Naive thymus-derived CD8-positive, alpha-beta T cell (primary cell): ENCODE measurements at regions not wholly inside any gene's neighbourhood (a gene's known extent, or its start where the extent isn't known, plus 50 kb on each side); places are given as distances from the start of the nearest gene placed in this dataset.

Experiments
- ATAC-seq, 2 donors: fragments of 150-1000 bp; cut with Tn5 transposase in 1 of 2; sonication (Bioruptor Pico), chemical (Tn5 transposase) in 1 of 2; 1 replicate in 1 of 2; 2 replicates in 1 of 2; pipeline ENCODE4 v1.10.0; 2021; ENCODE audit warnings: mild to moderate bottlenecking in 2 of 2, moderate library complexity in 2 of 2
- POLR2A ChIA-PET: fragments of 350-600 bp; sonication (Branson Sonifier 250); formaldehyde crosslinking; loops from one replicate; lab custom pipeline; 2021; ENCODE audit warnings: antibody characterized with exemption; lab: Charles Lee
- DNase-seq, 10 donors: peaks; one replicate each; pipeline versions ENCODE4 v3.0.0 to v3.0.0-alpha.2; 2020 to 2022
- H3K27ac Mint-ChIP-seq, 10 donors: one replicate each; pipeline ENCODE4 v1.8.0; 2020 to 2022; ENCODE audit warnings: mild to moderate bottlenecking in 10 of 10, mixed read lengths in 10 of 10, moderate library complexity in 4 of 10, inconsistent platforms in 1 of 10
- H3K27me3 Mint-ChIP-seq, 5 donors: one replicate each; pipeline ENCODE4 v1.8.0; 2021 to 2022; ENCODE audit warnings: mixed read lengths in 5 of 5
- H3K36me3 Mint-ChIP-seq, 3 donors: one replicate each; pipeline ENCODE4 v1.8.0; 2020 to 2022; ENCODE audit warnings: mixed read lengths in 3 of 3, mild to moderate bottlenecking in 2 of 3, inconsistent platforms in 1 of 3
- H3K4me1 Mint-ChIP-seq, 4 donors: one replicate each; pipeline ENCODE4 v1.8.0; 2021 to 2022; ENCODE audit warnings: mixed read lengths in 4 of 4
- H3K4me3 Mint-ChIP-seq, 10 donors: one replicate each; pipeline ENCODE4 v1.8.0; 2020 to 2022; ENCODE audit warnings: mild to moderate bottlenecking in 10 of 10, mixed read lengths in 10 of 10, moderate library complexity in 6 of 10, inconsistent platforms in 1 of 10
- H3K9me3 Mint-ChIP-seq, 9 donors: one replicate each; pipeline ENCODE4 v1.8.0; 2020 to 2022; ENCODE audit warnings: mixed read lengths in 9 of 9, mild to moderate bottlenecking in 3 of 9, inconsistent platforms in 1 of 9, moderate library complexity in 1 of 9

DNA sequence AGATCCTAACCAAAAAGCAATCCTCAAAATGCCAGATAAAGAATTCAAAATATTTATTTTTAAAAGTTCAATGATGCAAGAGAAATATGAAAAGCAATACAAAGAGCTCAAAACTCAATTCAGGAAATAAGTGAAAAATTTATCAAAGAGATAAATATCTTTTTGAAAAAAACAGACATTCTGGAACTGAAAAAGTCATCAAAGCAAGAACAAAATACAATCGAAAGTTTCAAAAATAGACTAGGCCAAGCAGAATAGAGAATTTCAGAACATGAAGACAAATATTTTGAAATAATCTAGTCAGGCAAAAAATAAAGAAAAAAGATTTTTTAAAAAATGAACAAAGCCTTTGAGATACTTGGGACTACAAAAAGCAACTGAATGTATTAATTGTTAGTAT, 83.4 kb upstream of the STT3B start:
- Mint-ChIP-seq H3K36me3 (peaks cover 0 to 16% (median 10%) of the 10 kb centered on the region in 3 donors), H3K27ac (no peak overlapping the region), H3K27me3 (peaks cover 0 to 1% (median 0%) of the 10 kb centered on the region in 5 donors), H3K9me3 (peaks cover 0 to 19% (median 9%) of the 10 kb centered on the region in 9 donors), H3K4me3 (no peak overlapping the region), H3K4me1 (peaks cover 11 to 12% (median 12%) of the 10 kb centered on the region in 4 donors)
- ATAC-seq (no peak), DNase-seq (no peak)
- POLR2A ChIA-PET = interaction anchor here (1.3 kb wide), 1 partner anchor 83 kb away, joined by 3 read pairs; the partner anchor contains the start of gene STT3B

- Mint-ChIP-seq H3K4me1 (peaks cover 9 to 12% (median 11%) of the 10 kb centered on the region in 4 donors), H3K9me3 (peaks cover 0 to 19% (median 9%) of the 10 kb centered on the region in 9 donors), H3K36me3 (peaks cover 0 to 16% (median 10%) of the 10 kb centered on the region in 3 donors), H3K27ac (no peak overlapping the region), H3K27me3 (peaks cover 0 to 1% (median 0%) of the 10 kb centered on the region in 5 donors), H3K4me3 (no peak overlapping the region)
- no peak for ATAC-seq
- POLR2A ChIA-PET = interaction anchor here (1.3 kb wide), 1 partner anchor 82 kb away, joined by 3 read pairs; the partner anchor contains the start of gene STT3B
- no peak for DNase-seq
These were observed 82.4 kb upstream of the STT3B start for GRCh38 chr3:31450345-31450744.

DNA sequence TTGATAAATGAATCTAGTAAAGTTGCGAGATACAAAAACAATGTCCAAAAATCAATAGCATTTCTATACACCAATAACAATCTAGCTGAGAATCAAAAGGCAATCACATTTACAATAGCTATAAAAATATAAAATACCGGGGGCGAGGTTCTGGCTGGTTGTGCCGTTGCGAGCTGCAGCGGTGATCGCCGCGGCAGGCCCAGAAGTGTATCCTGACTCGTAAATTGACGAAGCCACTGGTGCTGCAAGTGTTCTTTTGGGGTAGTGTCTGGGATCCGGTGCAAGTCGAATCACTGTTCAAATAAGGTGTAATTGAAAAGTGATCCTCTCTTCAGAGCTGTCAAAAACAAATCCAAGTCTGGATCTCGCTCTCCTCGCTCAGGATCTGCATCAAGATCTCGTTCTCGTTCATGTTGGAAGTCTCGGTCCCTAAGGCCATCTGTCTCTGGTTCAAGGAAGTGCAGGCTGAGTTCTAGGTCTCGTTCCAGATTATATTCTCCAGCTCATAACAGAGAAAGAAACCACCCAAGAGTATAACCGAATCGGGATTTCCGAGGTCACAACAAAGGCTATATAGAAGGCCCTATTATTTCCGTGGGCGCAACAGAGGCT, 80.1 kb upstream of the STT3B start:
- no peak for ATAC-seq
- no peak overlapping the region for H3K4me3 Mint-ChIP-seq
- peak overlapping the region in 2 of 10 donors; percentile 60 to 68 for H3K27ac Mint-ChIP-seq
- no peak for DNase-seq
- H3K36me3 Mint-ChIP-seq = peaks cover 0 to 16% (median 10%) of the 10 kb centered on the region in 3 donors
- peaks cover 0 to 1% (median 0%) of the 10 kb centered on the region in 5 donors for H3K27me3 Mint-ChIP-seq
- peaks cover 11 to 17% (median 12%) of the 10 kb centered on the region in 4 donors for H3K4me1 Mint-ChIP-seq
- POLR2A ChIA-PET = no interaction called here
- H3K9me3 Mint-ChIP-seq = peaks cover 0 to 19% (median 9%) of the 10 kb centered on the region in 9 donors

- no peak overlapping the region for H3K4me3 Mint-ChIP-seq
- H3K27me3 Mint-ChIP-seq = peaks cover 0 to 1% (median 0%) of the 10 kb centered on the region in 5 donors
- POLR2A ChIA-PET = no interaction called here
- H3K27ac Mint-ChIP-seq = peak overlapping the region in 1 of 10 donors; percentile 3
- H3K36me3 Mint-ChIP-seq = peaks cover 0 to 16% (median 10%) of the 10 kb centered on the region in 3 donors
- DNase-seq (no peak), ATAC-seq (no peak)
- H3K4me1 Mint-ChIP-seq = peaks cover 9 to 14% (median 10%) of the 10 kb centered on the region in 4 donors
- H3K9me3 Mint-ChIP-seq = peaks cover 0 to 18% (median 9%) of the 10 kb centered on the region in 9 donors
These were observed 79.3 kb upstream of the STT3B start for GRCh38 chr3:31453430-31453829.

GRCh38 chr3:31455524-31455923, 77.2 kb upstream of the STT3B start:
- POLR2A ChIA-PET = interaction anchor here (1.1 kb wide), 1 partner anchor 77 kb away, joined by 5 read pairs; the partner anchor contains the start of gene STT3B
- H3K27me3 Mint-ChIP-seq = peaks cover 0 to 1% (median 0%) of the 10 kb centered on the region in 5 donors
- H3K4me1 Mint-ChIP-seq = peaks cover 6 to 15% (median 8%) of the 10 kb centered on the region in 4 donors

DNA sequence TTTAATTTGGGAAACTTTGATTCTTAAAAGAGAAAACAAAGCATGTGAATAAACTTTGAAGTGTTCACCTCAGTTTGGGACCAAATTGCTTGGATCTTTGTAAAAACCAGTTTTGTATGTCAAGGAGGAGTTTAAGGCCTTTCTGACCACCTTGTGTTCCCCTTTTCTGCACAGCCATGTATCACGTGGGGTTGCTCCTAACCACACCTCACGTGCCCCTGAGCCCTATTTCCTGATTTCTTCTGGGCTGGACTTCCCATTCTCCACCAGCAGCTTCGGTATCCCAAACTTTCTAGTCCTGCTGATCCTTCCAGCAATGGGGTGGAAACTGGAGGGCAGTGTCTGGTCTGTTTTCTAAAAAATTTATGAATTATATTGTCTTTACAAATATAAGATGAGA, 76.4 kb upstream of the STT3B start:
- POLR2A ChIA-PET = interaction anchor here (1.1 kb wide), 1 partner anchor 77 kb away, joined by 5 read pairs; the partner anchor contains the start of gene STT3B
- H3K27ac Mint-ChIP-seq = peak overlapping the region in 1 of 10 donors; percentile 83
- no peak for ATAC-seq
- no peak overlapping the region for H3K4me3 Mint-ChIP-seq
- H3K27me3 Mint-ChIP-seq = peaks cover 0 to 1% (median 0%) of the 10 kb centered on the region in 5 donors
- H3K4me1 Mint-ChIP-seq = peaks cover 9 to 23% (median 16%) of the 10 kb centered on the region in 4 donors
- H3K9me3 Mint-ChIP-seq = peaks cover 0 to 3% (median 0%) of the 10 kb centered on the region in 9 donors
- H3K36me3 Mint-ChIP-seq = no peaks in the 10 kb centered on the region
- no peak for DNase-seq

More at GRCh38 chr3:31455524-31455923, 77.2 kb upstream of the STT3B start:
- Mint-ChIP-seq H3K36me3 (no peaks in the 10 kb centered on the region), H3K27ac (peak overlapping the region in 4 of 10 donors; percentile 20 to 83 (median 60)), H3K9me3 (peaks cover 0 to 3% (median 0%) of the 10 kb centered on the region in 9 donors), H3K4me3 (no peak overlapping the region)
- no peak for DNase-seq
- ATAC-seq = no peak

- no peak for ATAC-seq
- Mint-ChIP-seq H3K4me3 (peak overlapping the region in 9 of 10 donors; percentile 65 to 88 (median 74)), H3K4me1 (peaks cover 33 to 66% (median 61%) of the 10 kb centered on the region in 4 donors), H3K27me3 (no peaks in the 10 kb centered on the region), H3K27ac (peak overlapping the region; percentile 94 to 99 (median 96)), H3K36me3 (no peaks in the 10 kb centered on the region), H3K9me3 (no peaks in the 10 kb centered on the region)
- DNase-seq = no peak
- POLR2A ChIA-PET = interaction anchor here (1.1 to 6.9 kb wide), 3 partner anchors 71 to 238 kb away, joined by 3 to 108 read pairs (median 8); partner anchors contain the start of gene STT3B
These were observed 71.3 kb upstream of the STT3B start for GRCh38 chr3:31461426-31461825.

GRCh38 chr3:31462050-31462569, 70.6 kb upstream of the STT3B start:
- Mint-ChIP-seq H3K4me1 (peaks cover 33 to 73% (median 64%) of the 10 kb centered on the region in 4 donors), H3K36me3 (no peaks in the 10 kb centered on the region), H3K27ac (peak overlapping the region; percentile 94 to 99 (median 96)), H3K27me3 (no peaks in the 10 kb centered on the region), H3K9me3 (no peaks in the 10 kb centered on the region), H3K4me3 (peak overlapping the region; percentile 65 to 88 (median 74))
- DNase-seq (peak in 9 of 10 donors; percentile 22 to 89 (median 75)), ATAC-seq (peak; percentile 87 to 93)
- POLR2A ChIA-PET = interaction anchor here (1.0 to 6.9 kb wide), 5 partner anchors 54 to 238 kb away, joined by 3 to 108 read pairs (median 3); partner anchors contain the start of gene STT3B

DNA sequence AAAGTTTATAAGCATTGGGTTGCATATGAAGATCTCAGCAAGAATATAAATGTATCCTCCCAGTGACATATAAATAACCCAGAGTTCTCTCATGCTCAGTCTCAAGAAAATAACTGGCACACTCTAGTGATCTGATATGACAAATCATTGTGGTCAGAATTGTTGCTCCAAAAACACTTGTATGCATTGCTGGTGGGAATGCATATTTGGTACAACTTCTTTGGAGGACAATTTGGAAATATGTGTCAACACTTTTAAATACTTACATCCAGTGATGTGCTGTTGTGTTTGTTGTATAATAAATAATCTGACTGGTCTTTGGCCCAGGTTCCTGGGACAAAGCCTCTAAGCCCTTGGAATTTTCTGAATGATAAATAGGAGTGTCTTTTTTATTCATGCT, 66.7 kb upstream of the STT3B start:
- H3K36me3 Mint-ChIP-seq = peaks cover 0 to 9% (median 7%) of the 10 kb centered on the region in 3 donors
- H3K4me3 Mint-ChIP-seq = peak overlapping the region in 2 of 10 donors; percentile 1 to 19
- POLR2A ChIA-PET = interaction anchor here (1.1 to 6.9 kb wide), 2 partner anchors 12 to 67 kb away, joined by 3 to 108 read pairs; partner anchors contain the start of gene STT3B
- H3K27ac Mint-ChIP-seq = peak overlapping the region in 6 of 10 donors; percentile 2 to 77 (median 32)
- no peak for DNase-seq
- H3K9me3 Mint-ChIP-seq = peaks cover 0 to 2% (median 0%) of the 10 kb centered on the region in 9 donors
- no peak for ATAC-seq
- no peaks in the 10 kb centered on the region for H3K27me3 Mint-ChIP-seq
- peaks cover 36 to 75% (median 63%) of the 10 kb centered on the region in 4 donors for H3K4me1 Mint-ChIP-seq

DNA sequence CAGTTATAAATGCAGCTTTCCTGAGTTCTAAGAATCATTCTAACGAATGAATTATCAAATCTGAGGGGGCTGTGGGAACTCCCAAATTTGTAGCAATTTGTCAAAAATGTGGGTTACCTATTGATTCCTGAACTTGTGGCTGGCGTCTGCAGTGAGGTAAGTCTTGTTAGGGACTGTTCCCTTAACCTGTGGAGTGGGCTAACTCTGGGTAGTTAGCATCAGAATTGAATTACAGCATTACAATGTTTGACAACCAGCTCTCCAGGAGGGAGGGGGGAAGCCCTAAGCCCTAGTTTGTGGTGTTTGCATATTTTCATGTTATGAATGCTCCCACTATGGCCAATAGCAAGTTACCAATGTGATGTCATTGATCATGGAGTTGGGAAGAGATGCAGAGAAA, 65.9 kb upstream of the STT3B start:
- Mint-ChIP-seq H3K27ac (peak overlapping the region in 2 of 10 donors; percentile 22 to 77), H3K4me3 (no peak overlapping the region), H3K36me3 (peaks cover 0 to 18% (median 8%) of the 10 kb centered on the region in 3 donors), H3K4me1 (peaks cover 37 to 66% (median 55%) of the 10 kb centered on the region in 4 donors), H3K9me3 (peaks cover 0 to 2% (median 0%) of the 10 kb centered on the region in 9 donors), H3K27me3 (no peaks in the 10 kb centered on the region)
- DNase-seq = no peak
- POLR2A ChIA-PET = interaction anchor here (6.9 kb wide), 1 partner anchor 66 kb away, joined by 108 read pairs; the partner anchor contains the start of gene STT3B
- no peak for ATAC-seq

- H3K36me3 Mint-ChIP-seq = peaks cover 0 to 27% (median 10%) of the 10 kb centered on the region in 3 donors
- no peaks in the 10 kb centered on the region for H3K27me3 Mint-ChIP-seq
- H3K4me3 Mint-ChIP-seq = no peak overlapping the region
- ATAC-seq = no peak
- DNase-seq = no peak
- H3K27ac Mint-ChIP-seq = peak overlapping the region in 1 of 10 donors; percentile 65
- peaks cover 32 to 61% (median 47%) of the 10 kb centered on the region in 4 donors for H3K4me1 Mint-ChIP-seq
- peaks cover 0 to 4% (median 0%) of the 10 kb centered on the region in 9 donors for H3K9me3 Mint-ChIP-seq
- POLR2A ChIA-PET = interaction anchor here (0.6 kb wide), 2 partner anchors 30 to 48 kb away, joined by 3 to 4 read pairs; no protein-coding TSS in a partner anchor
These were observed 64.3 kb upstream of the STT3B start for GRCh38 chr3:31468433-31468832.

GRCh38 chr3:31469385-31469784, 63.3 kb upstream of the STT3B start:
- H3K4me3 Mint-ChIP-seq = no peak overlapping the region
- no peak for DNase-seq
- H3K27ac Mint-ChIP-seq = no peak overlapping the region
- peaks cover 0 to 4% (median 0%) of the 10 kb centered on the region in 9 donors for H3K9me3 Mint-ChIP-seq
- peaks cover 0 to 28% (median 10%) of the 10 kb centered on the region in 3 donors for H3K36me3 Mint-ChIP-seq
- no peaks in the 10 kb centered on the region for H3K27me3 Mint-ChIP-seq
- peaks cover 24 to 52% (median 37%) of the 10 kb centered on the region in 4 donors for H3K4me1 Mint-ChIP-seq
- no peak for ATAC-seq
- POLR2A ChIA-PET = interaction anchor here (0.8 kb wide), 1 partner anchor 63 kb away, joined by 3 read pairs; the partner anchor contains the start of gene STT3B
